LNCAP (cell line): ENCODE measurements at regions not wholly inside any gene's neighbourhood (a gene's known extent, or its start where the extent isn't known, plus 50 kb on each side); places are given as distances from the start of the nearest gene placed in this dataset.

Experiments
- TF ChIP-seq, protein P1 (sequence below): fragments of 450-650 bp; IDR thresholded peaks from 2 replicates; pipeline ENCODE4 v1.5.1; 2017; ENCODE audit warnings: mild to moderate bottlenecking

GRCh38 chr4:178958725-178959440, 1516.6 kb upstream of the AGA start:
- TF ChIP-seq, protein P1, sequence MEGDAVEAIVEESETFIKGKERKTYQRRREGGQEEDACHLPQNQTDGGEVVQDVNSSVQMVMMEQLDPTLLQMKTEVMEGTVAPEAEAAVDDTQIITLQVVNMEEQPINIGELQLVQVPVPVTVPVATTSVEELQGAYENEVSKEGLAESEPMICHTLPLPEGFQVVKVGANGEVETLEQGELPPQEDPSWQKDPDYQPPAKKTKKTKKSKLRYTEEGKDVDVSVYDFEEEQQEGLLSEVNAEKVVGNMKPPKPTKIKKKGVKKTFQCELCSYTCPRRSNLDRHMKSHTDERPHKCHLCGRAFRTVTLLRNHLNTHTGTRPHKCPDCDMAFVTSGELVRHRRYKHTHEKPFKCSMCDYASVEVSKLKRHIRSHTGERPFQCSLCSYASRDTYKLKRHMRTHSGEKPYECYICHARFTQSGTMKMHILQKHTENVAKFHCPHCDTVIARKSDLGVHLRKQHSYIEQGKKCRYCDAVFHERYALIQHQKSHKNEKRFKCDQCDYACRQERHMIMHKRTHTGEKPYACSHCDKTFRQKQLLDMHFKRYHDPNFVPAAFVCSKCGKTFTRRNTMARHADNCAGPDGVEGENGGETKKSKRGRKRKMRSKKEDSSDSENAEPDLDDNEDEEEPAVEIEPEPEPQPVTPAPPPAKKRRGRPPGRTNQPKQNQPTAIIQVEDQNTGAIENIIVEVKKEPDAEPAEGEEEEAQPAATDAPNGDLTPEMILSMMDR: no peak

DNA sequence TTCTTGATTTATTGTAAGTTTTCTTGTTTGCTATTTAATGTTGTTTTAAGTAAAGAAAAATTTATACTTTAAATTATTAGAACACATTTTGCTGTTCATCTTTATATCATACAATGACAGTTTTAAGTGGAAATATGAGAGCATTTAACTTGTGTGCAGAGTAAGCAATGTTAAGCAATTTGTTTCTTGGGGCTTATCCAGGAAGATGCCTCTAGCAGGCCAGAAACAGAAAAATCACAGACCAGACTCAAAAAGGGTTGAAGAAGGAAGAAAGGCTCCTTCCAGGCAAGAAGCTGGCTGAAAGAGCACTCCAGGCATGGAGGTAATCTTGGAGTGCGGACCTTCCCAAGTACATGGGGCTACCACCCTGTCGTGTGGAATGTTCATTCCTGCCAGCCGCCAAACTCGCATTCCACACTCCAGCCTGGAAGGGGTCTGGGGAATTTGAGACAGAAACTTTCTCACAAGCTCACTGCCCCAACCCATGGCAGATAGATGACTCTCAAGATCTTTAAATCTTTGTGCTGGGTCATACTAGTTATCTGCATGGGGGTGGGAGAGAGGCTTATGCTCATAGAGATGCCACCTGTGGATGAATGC, 1521.3 kb upstream of the AGA start:
- TF ChIP-seq, protein P1: no peak

DNA sequence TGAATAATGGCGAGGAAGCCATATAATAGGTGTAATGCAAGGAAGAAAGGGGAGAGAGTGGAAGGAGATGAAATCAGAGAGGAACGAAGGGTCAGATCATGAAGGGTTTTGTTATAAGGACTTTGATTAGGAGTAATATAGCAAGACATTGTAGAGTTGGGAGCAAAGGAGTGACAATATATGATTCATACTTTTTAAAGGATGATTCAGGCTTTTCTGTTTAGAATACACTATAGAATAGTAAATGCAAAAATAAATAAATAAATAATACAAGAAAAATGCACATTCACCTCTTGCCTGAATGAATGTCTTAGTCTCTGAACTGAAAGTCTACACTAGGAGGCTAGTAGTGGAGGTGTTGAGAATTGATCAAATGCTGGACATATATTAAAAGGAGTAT, 1524.4 kb upstream of the AGA start:
- TF ChIP-seq, protein P1: no peak

DNA sequence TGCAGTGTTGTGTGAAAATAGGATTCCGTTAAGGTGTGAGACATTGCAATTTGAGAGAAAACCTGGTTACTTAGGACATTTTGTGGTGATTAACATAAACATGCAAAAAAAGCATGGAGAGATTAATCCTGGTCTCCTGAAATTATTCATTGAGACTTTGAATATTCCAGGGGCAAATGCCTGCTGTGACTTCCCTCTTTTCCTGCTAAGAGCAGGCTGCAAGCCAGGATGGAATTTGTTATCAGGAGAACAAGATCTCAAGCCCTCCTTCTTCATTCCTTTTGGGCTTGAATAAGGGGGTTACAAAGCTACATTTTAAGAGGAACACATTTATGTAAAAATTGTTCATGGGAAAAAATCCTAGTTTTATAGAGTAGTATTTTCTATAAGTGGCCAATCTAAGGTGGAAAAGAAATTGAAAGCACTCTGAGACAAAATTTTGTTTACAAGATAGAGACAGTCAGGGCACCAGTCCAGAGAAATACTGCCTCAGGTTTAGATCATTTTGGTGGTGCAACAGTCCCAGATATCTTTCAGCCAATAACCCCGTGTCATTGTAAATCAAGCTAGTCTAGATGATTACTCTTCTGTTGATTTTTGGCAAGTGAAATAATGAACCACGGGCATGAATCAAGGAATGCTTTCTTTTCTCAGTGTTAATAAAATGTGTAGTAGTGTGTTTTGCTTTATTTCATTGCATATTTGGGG, 1528.3 kb upstream of the AGA start:
- TF ChIP-seq, protein P1: no peak

DNA sequence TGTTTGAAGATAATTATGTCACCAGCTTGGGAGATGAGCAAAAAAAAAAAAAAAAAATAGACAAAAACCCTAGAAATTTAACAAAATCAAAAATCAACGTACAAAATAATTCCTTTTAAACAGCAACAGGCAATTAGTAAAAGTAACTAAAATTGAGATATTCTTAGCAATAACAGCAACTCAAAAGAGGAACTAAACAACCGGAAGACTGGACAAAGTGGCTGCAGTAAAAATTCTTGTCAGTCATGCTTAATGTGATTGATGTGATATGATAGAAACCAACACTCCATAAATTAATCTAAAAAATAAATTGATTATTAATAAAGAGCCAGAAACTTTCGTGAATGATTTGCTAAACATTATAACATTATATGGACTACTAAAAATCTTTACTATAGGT, 1534.6 kb upstream of the AGA start:
- TF ChIP-seq, protein P1: no peak

DNA sequence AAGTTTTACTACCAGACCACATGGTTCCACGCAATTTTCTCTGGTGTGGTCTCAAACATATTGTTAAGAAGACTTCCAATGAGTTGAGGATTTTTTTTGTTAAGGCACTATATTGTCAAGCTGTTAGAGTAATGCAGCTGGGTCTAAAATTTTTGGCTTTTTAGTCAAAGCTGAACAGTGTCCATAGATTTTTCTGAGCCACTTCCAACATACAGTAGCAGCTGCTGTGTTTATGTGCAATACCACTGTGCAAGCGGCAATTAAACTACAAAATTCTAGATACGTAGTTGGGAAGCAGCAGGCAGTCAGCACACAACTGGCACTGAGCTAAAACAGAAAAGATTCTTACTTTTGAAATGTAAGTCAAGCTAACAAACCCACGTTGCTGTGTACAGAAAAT, 1551.1 kb upstream of the AGA start:
- TF ChIP-seq, protein P1: no peak

DNA sequence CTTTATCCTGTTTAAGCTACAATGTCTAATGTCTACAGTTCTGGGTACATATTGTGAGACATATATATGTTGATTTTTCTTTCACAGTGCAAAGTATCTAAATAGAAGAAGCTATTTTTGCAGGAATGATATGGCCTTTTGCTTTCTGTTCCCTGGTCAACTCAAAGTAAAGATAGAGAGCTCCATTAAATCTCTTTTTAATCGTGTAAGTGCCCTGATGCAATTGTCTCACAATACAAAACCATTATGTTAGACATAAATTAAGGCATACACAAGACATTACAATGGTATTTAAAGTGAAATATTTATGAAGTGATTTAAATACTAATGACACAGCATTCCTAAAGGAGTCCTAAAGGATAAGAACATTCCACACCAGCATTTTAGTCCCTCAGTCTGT, 1559.7 kb upstream of the AGA start:
- TF ChIP-seq, protein P1: no peak
